GM13977 (cell line): ENCODE measurements at regions not wholly inside any gene's neighbourhood (a gene's known extent, or its start where the extent isn't known, plus 50 kb on each side); places are given as distances from the start of the nearest gene placed in this dataset.

Experiments
- DNase-seq: peaks from one replicate; pipeline ENCODE4 v3.0.0; 2012; ENCODE audit warnings: low spot score
- CTCF ChIP-seq: IDR thresholded peaks from 2 replicates; pipeline ENCODE4 v1.5.1; 2012; ENCODE audit warnings: mild to moderate bottlenecking, control low read depth; ENCODE audit not compliant: insufficient read depth; ENCODE audit errors: extremely low read depth, missing control alignments
- in situ Hi-C: fragments of 300-500 bp; cut with MboI; formaldehyde crosslinking; loops from one replicate; pipeline ENCODE4 v1.12.0; 2022; ENCODE audit warnings: low sequenced_read_pairs, low pct_unique_long_range_greater_than_20kb, mixed read lengths, inconsistent platforms; ENCODE audit not compliant: unreplicated experiment

DNA sequence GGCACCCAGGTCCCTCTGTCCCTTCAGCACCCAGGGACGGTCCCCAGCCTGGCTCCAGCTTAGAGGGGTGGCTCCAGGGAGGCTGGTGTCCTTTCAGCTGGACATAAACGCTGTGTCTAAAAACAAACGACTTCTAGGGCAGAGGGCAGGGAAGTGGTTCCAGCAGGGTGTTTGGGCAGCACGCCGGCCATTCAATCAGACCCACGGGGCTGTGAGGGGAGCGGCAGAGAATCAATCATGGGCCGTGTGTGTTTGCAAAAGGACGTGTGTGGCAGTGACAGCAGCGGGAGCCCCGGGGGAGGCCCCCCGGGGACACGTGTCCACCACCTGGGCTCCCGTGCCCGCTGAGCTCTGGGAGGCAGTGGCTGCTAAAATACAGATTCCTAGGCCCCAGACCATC, 127.7 kb downstream of the MN1 start:
- in situ Hi-C loops: no loop called here
- no peak for DNase-seq
- no peak for TF ChIP-seq CTCF

GRCh38 chr22:27674261-27674923, 127.2 kb downstream of the MN1 start:
- DNase-seq: no peak
- in situ Hi-C loops: no loop called here
- TF ChIP-seq CTCF: no peak

GRCh38 chr22:27676545-27677213, 124.9 kb downstream of the MN1 start:
- no peak for TF ChIP-seq CTCF
- in situ Hi-C loops: no loop called here
- DNase-seq: no peak

DNA sequence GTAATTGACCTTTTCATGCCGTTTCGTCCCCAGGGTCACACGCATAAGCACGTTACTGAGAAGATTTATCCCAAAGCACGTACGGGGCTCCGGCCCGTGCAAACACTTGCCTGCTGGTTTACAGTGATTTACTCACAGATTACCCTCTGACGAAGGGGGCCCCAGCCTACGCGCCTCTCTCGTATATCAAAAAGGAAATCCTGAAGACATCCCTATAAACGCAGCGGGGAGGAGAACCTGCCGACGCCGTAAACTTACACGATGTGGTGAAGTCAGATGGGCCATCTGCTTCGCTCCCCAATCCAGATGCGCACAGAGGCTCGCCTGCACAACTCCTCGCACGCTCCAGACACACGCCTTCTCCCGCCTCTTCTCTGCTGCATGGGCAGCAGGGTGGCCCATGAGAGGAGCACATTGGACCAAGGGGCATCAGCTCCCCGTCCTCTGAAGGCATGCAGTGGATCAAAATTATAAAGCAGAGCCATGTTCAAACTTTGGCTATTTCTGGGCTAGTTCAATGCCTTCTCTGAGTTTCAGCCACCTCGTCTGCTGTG, 123.6 kb downstream of the MN1 start:
- in situ Hi-C loops: no loop called here
- no peak for TF ChIP-seq CTCF
- DNase-seq: no peak

- in situ Hi-C loops: no loop called here
- no peak for DNase-seq
- TF ChIP-seq CTCF: no peak
Observed at GRCh38 chr22:27679176-27679575, 122.4 kb downstream of the MN1 start.

DNA sequence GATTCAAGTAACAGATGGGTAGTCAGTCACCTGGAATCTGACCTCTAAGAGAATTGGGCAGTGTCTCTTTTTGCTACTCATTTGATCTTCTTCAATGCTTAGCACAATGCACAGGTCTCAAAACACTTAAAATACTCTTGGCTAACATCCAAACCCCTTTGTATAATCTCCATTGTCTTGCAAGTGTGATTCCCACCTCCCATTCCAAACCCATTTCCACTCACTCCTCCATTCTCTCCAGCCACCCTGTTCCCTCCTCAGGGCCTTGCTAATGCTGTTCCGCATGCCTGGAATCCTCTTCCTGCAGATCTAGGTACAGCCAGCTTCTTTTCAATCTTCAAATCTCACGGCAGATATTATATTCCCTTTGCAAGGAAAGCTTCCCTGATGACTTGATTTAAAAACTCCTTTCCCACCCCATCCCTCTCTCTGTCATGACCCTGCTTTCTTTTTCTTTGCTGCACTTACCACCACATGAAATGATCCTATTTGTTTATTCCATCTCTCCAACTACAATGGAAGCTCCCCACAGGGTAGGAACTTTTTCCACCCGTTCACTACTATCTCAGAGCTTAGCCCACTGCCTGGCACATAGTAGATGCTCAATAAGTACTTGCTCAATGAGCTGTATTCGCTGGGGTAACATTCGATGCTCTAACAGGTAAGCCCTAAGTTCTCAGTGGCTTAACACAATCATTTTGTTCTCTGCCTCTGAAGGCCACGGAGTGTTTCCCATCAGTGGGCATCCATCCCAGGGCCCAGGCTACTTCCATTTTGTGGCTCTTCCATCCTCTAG, 121.7 kb downstream of the MN1 start:
- no peak for TF ChIP-seq CTCF
- in situ Hi-C loops: no loop called here
- DNase-seq: no peak
